OCI-LY7 (cell line): ENCODE measurements at regions not wholly inside any gene's neighbourhood (a gene's known extent, or its start where the extent isn't known, plus 50 kb on each side); places are given as distances from the start of the nearest gene placed in this dataset.

Source experiments
- EZH2phosphoT487 ChIP-seq: fragments of 200-600 bp; sonication (generic); IDR thresholded peaks from 2 replicates; pipeline ENCODE4 v1.6.1; 2018; ENCODE audit warnings: low read depth, borderline replicate concordance, mild to moderate bottlenecking, mixed run types, antibody characterized with exemption, low read length, moderate library complexity, mixed read lengths
- TF ChIP-seq, protein P1 (sequence below): fragments of 200-600 bp; sonication (generic); conservative IDR thresholded peaks from 2 replicates; pipeline ENCODE4 v1.5.1; 2014; ENCODE audit warnings: mild to moderate bottlenecking, antibody characterized with exemption, low read length, moderate library complexity, mixed read lengths

DNA sequence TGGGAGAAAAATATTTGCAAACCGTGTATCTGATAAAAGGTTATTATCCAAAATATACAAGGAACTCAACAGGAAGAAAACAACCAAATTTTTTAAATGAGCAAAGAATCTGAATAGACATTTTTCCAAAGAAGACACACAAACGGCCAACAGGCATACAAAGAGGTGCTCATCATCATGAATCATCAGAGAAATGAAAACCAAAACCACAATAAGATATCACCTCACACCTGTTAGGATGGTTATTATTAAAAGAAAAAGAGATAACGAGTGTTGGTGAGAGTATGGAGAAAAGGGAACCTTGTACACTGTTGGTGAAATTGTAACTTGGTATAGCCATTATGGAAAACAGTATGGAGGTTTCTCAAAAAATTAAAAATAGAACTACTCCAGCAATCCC is 463.3 kb downstream of the IRS1 start:
- TF ChIP-seq, protein P1, sequence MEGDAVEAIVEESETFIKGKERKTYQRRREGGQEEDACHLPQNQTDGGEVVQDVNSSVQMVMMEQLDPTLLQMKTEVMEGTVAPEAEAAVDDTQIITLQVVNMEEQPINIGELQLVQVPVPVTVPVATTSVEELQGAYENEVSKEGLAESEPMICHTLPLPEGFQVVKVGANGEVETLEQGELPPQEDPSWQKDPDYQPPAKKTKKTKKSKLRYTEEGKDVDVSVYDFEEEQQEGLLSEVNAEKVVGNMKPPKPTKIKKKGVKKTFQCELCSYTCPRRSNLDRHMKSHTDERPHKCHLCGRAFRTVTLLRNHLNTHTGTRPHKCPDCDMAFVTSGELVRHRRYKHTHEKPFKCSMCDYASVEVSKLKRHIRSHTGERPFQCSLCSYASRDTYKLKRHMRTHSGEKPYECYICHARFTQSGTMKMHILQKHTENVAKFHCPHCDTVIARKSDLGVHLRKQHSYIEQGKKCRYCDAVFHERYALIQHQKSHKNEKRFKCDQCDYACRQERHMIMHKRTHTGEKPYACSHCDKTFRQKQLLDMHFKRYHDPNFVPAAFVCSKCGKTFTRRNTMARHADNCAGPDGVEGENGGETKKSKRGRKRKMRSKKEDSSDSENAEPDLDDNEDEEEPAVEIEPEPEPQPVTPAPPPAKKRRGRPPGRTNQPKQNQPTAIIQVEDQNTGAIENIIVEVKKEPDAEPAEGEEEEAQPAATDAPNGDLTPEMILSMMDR = no peak
- no peak for TF ChIP-seq EZH2phosphoT487
